ENCODE measurements at regions not wholly inside any gene's neighbourhood (a gene's known extent, or its start where the extent isn't known, plus 50 kb on each side); places are given as distances from the start of the nearest gene placed in this dataset.

GRCh38 chr12:89183985-89184435 lies 168.3 kb downstream of the DUSP6 start:
- DNase-seq (ENCODE audit: low read depth): peak; percentile 87
- no peak for TF ChIP-seq CTCF (IDR thresholded peaks at IDR 0.05; ENCODE audit: insufficient read depth, low read length, severe bottlenecking)

GRCh38 chr12:89181271-89181920 lies 170.9 kb downstream of the DUSP6 start:
- no peaks in the 10 kb centered on the region for H3K27me3 ChIP-seq (ENCODE audit: control insufficient read depth, insufficient read depth, low read length)
- H3K4me3 ChIP-seq (ENCODE audit: low read depth, low read length): no peak overlapping the region
- no peaks in the 10 kb centered on the region for H3K36me3 ChIP-seq (ENCODE audit: control insufficient read depth, insufficient read depth, low read length)
- no peak for TF ChIP-seq CTCF (IDR thresholded peaks at IDR 0.05; ENCODE audit: insufficient read depth, low read length, severe bottlenecking)
- DNase-seq (ENCODE audit: low read depth) (peak; percentile 96), FAIRE-seq (no peak)

More at GRCh38 chr12:89183985-89184435, 168.3 kb downstream of the DUSP6 start:
- no peaks in the 10 kb centered on the region for H3K27me3 ChIP-seq (ENCODE audit: control insufficient read depth, insufficient read depth, low read length)
- H3K4me3 ChIP-seq (ENCODE audit: low read depth, low read length): no peak overlapping the region
- no peaks in the 10 kb centered on the region for H3K36me3 ChIP-seq (ENCODE audit: control insufficient read depth, insufficient read depth, low read length)
- no peak for FAIRE-seq

- no peak overlapping the region for H3K4me3 ChIP-seq (ENCODE audit: low read depth, low read length)
- DNase-seq (ENCODE audit: low read depth) (no peak), FAIRE-seq (no peak)
- H3K27me3 ChIP-seq (ENCODE audit: control insufficient read depth, insufficient read depth, low read length): no peaks in the 10 kb centered on the region
- no peaks in the 10 kb centered on the region for H3K36me3 ChIP-seq (ENCODE audit: control insufficient read depth, insufficient read depth, low read length)
- TF ChIP-seq CTCF (IDR thresholded peaks at IDR 0.05; ENCODE audit: insufficient read depth, low read length, severe bottlenecking): no peak
Observed at GRCh38 chr12:89180496-89180895, 171.8 kb downstream of the DUSP6 start.

- Histone ChIP-seq H3K27me3 (ENCODE audit: control insufficient read depth, insufficient read depth, low read length) (no peaks in the 10 kb centered on the region), H3K4me3 (ENCODE audit: low read depth, low read length) (no peak overlapping the region), H3K36me3 (ENCODE audit: control insufficient read depth, insufficient read depth, low read length) (no peaks in the 10 kb centered on the region)
- DNase-seq (ENCODE audit: low read depth) (peak; percentile 99), FAIRE-seq (peak; percentile 88)
- no peak for TF ChIP-seq CTCF (IDR thresholded peaks at IDR 0.05; ENCODE audit: insufficient read depth, low read length, severe bottlenecking)
Observed at GRCh38 chr12:89179983-89180382, 172.3 kb downstream of the DUSP6 start.

GRCh38 chr12:89179245-89179644 lies 173.1 kb downstream of the DUSP6 start:
- H3K4me3 ChIP-seq (ENCODE audit: low read depth, low read length): no peak overlapping the region
- no peaks in the 10 kb centered on the region for H3K27me3 ChIP-seq (ENCODE audit: control insufficient read depth, insufficient read depth, low read length)
- H3K36me3 ChIP-seq (ENCODE audit: control insufficient read depth, insufficient read depth, low read length): no peaks in the 10 kb centered on the region
- peak; percentile 50 for DNase-seq (ENCODE audit: low read depth)
- no peak for FAIRE-seq
- no peak for TF ChIP-seq CTCF (IDR thresholded peaks at IDR 0.05; ENCODE audit: insufficient read depth, low read length, severe bottlenecking)
